ENCODE measurements at regions not wholly inside any gene's neighbourhood (a gene's known extent, or its start where the extent isn't known, plus 50 kb on each side); places are given as distances from the start of the nearest gene placed in this dataset.

DNA sequence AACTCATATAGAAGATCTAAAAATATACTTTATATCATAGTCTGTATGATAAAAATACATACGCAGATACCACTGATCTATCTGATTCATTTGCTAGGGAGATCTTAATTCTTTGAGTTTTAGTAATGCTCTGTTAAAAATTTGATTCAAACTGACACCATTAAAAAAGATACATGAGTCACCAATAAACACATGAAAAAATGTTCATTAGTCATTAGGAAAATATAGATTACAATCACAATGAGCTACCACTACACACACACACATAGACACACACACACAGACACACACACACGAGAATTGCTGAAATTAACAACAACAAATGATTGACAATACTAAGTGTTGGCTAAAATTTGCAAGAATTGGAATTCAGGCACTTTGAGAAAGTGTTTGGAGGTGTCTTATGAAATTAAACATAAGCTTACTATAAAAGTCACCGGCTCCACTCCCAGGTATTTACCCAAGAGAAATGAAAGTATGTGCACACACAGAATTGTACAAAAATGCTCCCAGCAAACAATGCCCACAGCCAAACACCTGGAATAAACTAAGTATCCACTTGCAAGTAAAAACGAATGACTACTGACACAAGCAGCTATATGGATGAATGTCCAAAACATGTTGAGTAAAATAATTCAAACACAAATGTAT lies 117.7 kb upstream of the GGTLC1 start:
- no peak for DNase-seq (ENCODE audit: low read depth)

DNA sequence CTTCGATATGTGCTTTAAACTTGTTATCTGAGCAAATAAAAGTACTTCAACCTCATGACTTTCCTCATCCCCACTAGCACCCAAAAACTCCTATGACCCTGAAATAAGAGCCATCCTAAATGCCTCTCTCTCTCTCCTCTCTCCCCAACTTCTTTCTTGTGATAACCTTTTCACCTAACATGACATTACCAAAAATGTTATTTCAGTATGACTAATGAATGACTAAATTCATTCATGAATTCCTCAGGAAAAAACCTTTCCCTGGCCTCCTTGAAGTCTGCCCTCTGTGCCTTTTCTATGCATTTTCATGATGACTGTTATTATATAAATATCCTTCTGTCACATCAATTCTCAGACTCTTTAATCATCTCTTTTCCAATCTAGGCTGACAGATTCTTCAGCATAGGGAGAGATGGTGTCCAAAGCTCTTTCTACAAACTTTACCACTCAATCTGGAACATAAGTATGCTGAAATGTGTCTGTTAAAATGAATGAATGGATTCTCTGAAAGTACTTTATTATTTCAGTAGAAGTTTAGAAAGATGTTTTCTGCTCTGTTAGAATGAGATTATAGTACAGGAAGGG lies 114.3 kb upstream of the GGTLC1 start:
- peak; percentile 18 for DNase-seq (ENCODE audit: low read depth)

DNA sequence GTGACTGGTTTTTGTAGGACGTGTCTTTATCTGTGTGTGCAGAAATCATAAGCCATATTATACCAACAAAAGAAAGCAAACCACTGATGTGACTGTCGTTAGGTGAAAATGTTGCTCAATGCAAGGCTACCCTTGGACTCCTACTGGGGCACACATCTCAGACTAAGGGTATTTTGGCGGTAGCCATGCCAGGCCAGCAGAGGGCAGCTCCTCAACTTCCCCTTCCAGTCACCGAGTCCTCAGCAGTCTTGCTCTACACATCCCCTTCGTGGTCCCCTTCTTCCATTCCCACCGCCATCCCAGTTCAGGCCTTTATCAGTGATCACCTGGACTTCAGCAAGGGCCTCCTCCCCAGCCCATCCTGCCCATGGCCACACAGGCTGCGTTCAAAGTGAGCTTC lies 113.7 kb upstream of the GGTLC1 start:
- DNase-seq (ENCODE audit: low read depth): no peak

DNA sequence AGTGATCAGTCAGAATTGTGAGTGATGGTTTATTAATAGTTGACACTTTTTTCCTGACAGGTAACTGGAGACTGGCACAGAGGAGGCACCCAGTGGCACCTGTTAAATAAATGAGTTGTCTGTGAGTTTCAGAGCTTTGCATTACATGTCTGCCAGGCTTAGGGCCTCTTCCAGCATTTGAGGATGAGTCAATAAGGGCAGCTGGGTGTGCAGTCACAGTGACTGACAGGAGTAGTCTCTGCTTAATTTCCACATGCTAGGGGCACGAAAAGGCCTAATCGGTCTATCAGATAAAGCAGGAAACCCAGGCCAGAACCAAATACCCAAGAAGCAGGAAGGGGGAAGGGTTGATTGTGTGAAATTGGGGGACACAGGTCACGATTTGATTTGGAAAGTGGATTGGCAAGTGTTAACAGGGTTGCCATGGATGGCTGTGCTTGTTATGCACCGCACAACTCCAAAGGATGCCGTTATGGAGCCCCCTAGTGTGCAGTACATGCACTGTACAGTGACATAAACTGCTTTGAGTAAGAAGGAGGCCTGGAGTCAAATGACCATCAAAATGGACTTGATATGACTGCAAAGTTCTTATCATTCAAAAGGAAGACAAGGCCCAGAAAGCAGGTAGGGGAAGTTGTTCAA lies 111.9 kb upstream of the GGTLC1 start:
- DNase-seq (ENCODE audit: low read depth): peak; percentile 43

DNA sequence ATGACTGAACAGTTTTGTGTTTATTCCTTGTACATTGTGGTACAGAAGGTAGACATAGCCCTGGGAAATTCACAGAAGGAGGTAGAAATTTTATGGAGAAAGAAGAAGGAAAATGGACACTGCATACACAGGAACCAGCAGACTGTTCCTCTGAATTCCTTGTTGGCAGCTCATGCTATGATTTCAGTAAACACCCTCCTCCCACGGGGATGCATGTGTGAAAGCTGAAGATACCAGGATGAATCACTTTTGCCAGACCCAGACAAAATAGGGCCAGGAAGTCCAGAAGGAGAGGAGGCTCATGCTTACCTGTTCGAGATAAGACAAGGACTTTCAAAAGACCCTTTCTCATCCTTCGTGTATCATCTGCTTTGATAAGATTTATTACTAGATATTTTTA lies 110.3 kb upstream of the GGTLC1 start:
- peak; percentile 37 for DNase-seq (ENCODE audit: low read depth)

DNA sequence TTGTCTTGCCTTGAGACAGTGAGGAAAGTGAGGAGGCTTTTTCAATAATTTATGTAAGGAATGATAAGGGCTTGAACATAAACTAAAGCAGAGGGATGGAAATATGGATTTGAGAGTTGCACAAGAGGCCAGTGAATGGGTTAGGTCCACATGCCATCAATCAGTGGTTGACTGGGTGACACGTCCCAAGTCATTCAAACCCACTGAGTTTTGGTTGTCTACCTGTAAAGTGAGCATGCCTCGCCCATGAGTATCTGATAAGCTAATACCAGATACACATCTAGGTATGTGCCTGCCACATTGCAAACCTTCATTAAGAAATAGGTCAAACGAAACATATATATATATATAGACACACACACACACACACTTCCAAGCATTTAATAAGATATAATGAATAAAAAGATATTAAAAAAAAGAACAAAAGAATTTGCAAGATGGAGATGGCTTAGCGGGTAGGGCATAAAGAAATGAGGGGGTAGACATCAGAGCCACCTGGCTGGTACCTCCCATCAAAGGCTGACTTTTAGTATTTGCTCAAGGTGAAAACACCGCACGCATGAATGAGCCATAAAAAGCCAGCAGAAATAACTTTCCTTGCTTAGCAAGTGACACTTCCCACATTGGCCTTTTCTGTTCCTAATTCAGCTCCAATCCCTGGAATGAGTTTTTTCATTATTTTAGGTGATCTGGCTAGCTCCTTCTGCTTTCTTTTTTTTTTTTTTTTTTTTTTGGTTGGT lies 109.1 kb upstream of the GGTLC1 start:
- no peak for DNase-seq (ENCODE audit: low read depth)

DNA sequence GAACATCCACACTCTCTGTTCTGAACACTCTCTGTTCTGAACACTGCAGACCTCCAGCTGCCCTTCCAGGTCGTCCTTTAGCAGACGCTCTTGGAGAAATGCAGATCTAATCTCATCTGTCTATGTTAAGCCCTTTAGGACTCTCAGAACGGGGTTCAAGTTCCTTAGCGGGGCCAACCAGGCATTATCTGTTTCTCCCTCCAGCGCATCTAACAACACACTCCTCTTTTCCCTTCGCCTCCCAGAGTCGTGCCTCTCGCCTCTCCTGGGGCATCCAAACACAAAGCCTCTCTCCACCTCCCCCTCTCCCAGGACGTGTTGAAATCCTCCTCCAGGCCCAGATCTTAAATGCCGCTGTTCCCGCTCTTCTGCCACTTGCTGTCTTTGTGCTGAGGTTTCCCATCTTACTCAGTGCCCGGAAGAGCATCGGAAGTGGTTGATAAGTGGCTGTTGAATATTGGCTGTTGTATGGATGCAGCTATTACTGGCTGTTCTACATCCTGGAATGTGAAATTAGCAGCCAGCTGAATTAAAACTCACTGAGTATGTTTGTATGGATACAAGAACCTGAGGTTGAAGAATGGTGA lies 108.4 kb upstream of the GGTLC1 start:
- no peak for DNase-seq (ENCODE audit: low read depth)

DNA sequence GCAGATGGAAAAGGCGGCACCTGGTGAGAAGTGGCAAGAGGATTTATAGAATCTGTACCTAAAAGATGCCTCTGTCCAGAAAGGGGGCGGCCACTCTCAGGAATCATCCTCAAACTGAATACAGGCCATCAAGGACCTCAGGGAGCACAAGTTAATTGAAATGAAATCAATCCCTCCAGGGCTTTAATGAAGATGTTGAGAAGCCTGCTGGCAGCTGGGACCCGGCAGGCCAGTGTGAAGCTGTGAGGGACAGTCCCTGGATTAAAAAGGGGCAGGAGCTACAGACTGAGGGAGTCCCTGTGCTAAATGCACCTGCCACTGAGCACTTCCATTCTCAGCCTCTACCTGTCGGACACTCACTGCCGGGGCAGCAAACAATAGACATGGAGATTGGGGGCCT lies 107.7 kb upstream of the GGTLC1 start:
- DNase-seq (ENCODE audit: low read depth): no peak

DNA sequence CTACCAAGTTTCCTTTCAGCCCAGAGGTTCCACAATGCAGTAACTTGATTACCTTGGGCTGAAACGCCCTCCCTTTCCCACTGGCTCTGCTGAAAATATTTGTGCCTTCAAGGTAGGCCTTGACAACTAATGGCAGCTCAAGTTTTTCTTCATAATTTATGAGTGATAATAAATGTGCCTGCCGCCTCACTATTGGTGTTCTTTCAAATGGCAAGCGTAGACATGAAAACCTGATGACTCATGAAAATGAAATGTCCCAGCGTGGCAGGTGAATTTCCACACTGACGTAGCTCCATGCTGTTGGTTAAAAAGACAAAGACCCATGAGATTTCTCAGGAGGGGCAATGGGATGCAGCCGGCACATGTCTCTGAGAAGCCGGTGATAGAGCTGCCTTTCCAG lies 107.2 kb upstream of the GGTLC1 start:
- DNase-seq (ENCODE audit: low read depth): no peak

DNA sequence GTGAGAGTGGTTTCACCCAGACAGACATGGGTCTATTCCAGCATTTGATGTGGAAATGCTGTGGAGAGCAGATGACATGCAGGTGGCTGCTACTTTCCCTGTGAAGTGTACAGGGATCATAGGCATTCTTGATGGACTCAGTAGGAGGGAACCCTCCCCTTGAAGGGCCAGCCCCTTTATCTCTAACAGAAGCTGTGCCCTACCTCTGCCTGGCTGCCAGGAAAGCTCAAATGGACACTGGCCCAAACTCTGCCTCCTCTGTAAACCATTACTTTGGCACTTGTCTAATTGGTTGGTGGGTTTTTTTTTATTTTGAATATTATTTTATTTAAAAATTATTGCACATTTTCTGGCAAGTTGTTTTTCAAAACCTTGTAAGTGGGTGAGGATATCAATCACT lies 106.7 kb upstream of the GGTLC1 start:
- no peak for DNase-seq (ENCODE audit: low read depth)

DNA sequence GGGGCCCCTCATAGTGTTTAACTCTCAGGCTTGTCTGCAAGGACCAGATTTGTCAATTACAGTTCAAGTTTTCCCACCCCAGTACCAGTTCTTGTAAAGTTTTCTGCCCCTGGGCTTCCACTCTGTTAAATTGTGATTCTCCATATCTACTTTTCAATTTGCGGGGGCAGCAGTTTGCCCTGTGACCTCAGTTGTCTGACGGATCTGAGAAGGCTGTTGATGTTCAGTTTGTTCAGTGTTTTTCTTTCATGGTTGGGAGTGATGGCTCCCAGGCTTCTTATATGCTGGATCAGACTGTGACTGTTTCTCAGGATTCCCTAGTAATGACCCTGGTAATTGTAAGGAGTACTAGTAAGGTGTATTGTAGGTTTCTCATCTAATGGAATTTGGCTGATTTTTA lies 101.0 kb upstream of the GGTLC1 start:
- no peak for DNase-seq (ENCODE audit: low read depth)

DNA sequence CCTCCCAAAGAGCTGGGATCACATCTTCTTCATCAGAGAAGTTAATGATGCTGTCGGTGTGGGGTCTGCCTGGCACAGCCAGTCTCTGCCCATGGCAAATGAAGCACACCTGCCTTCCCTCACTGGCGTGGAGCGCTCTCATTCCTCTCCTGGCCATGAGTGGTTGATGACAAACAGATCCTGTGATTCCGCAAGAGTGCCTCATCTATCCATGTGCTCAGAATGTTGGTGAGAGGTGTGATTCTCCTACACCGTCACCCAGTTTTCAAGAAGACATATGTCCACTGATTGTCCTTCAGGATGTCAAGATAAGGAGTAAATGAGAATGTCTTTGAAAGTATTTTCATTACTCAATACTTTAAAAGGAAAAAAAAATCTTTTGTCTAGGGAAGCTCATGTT lies 97.5 kb upstream of the GGTLC1 start:
- no peak for DNase-seq (ENCODE audit: low read depth)

DNA sequence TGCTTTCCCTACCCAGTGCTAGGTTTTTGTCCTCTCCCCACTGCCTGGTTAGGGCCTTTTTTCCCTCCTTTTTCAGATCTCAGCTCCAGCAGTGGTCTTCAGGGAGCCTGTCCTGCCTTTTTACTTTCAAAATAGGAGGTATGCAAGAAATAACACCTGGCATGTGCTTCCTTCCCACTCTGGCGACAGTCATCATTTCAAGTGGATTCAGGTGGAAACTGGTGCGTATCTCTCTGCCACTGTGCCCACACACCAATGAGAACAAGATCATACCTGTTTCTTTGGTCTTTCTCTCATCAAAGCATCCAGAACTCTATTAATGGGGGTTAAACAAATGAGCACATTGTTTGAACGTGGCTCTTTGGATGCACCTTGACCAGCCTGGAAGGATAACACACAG lies 95.7 kb upstream of the GGTLC1 start:
- DNase-seq (ENCODE audit: low read depth): no peak

DNA sequence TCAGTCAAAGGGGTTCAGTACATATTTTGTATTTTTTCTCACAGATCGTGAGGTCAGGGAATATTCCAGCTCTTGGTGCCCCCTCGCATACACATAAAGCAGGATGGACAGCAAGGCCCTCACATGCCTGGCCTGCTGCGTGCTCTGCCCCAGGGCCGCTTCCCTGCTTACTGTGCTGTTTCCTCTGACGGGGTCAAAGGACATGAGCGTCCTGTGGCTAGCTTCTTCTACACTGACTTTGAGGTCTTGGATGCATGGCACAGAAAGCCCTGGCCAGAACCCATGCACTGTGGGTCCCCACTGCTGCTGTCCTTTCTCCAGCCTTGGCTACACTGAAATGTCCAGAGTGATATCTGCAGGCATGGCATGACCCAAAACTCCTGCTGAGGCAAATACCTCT lies 92.5 kb upstream of the GGTLC1 start:
- DNase-seq (ENCODE audit: low read depth): no peak

DNA sequence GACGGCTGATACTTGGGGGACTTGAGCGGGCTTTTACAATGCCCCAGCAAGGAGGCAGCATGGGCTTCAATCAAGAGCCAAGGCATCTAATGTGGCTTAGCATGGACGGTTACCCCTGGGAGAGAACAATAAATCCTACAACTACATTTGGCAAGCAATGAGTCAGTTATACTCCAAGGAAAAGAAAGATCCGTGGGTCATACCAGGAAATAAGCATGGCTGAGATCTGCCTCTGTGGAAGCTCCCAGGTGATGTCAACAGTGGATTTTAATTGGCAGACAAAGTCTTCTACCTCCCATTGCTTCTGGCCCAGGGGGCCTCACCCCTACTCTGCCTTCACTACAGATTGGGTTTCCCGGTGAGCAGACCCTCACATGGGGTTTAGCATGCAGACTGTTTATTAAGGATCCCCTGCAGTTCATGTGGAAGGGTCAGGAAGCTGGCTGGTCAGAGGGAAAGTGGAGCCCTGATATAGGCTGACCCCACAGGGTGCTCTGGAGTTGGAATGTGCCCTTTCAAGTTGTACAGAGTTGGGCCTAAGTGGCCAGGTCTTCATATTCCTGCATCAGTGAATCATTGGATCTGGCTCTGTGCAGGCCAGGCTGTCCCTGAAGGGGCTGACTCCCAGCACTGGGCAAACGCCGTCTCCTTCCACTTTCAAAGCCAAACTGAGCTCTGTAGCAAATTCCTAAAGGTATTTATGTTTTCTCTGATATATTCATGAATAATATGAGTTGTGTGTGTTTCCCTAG lies 91.3 kb upstream of the GGTLC1 start:
- no peak for DNase-seq (ENCODE audit: low read depth)

DNA sequence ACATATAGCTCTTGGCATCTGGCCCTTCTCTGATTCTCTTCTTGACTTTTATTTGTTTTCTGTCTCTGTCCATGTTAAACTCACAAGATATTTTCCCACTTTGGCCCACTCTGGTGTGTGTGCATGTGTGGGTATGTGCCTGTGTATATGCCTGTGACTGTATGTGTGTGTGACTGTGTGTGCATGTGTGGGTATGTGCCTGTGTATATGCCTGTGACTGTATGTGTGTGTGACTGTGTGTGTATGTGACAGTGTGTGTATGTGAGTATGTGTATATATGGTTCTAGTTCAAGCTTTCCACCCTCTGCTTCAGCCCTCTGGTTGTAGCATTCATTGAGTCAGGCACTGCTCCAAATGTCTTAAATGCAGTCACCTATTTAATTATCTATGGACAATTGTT lies 88.6 kb upstream of the GGTLC1 start:
- DNase-seq (ENCODE audit: low read depth): no peak

DNA sequence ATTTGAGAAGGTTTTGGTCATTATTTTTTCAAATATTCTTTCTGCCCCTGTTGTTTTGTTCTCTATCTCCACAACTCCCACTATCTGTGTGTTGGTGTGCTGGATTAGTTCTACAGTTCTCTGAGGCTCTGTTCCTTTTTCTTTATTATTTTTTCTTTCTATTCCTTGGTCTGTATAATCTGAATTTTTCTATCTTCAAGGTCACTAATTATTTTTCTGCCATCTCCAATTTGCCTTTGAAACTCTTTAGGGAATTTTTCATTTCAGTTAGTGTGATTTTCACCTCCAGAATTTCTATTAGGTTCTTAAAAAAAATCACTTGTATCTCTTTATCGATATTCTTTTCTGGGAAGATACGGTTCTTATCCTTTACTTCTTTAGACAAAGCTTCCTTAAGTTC lies 82.1 kb upstream of the GGTLC1 start:
- DNase-seq (ENCODE audit: low read depth): no peak

DNA sequence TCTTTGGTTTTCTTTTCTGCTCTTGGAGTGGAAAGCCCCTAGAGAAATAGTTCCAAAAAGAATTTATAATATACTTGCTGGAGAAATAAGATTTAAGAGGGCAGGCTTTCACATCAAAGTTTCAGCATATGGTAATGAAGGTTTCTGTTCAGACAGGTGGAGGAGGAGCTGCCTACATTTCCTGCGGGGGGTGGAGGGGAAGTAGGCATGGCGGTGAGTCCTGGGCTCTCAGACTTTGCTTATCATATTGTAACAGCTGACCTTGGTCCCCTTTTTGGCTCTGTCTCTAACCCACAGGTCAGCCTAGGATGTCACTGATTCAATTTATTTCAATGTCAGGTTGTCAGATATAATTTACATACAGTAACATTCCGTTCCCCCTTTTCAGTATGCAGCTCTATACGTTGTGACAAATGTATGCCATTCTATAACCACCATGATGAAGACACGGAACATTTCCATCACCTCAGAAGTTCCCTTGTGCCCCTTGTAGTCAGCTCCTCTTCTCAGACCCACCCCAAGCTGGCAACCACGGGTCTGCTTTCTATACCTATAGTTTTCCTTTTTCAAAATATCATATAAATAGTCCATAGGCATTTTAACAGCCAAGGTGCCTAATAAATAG lies 77.6 kb upstream of the GGTLC1 start:
- no peak for DNase-seq (ENCODE audit: low read depth)

DNA sequence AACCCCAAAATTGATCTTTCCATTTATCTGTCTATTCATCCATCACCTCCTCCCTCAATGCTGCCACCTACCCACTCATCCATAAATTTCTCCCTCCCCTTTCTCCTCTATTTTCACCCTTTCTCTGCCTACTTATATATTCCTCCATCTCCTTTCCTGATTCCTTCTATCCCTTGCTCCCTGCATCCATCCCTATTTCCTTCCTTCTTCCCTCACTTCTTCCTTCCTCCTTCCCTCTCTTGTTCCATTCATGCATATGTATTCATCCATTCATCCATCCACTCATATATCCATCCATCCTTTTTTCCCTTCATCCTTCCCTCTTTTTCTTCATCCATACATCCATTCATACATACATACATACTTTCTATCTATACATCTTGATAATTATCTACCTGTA lies 76.3 kb upstream of the GGTLC1 start:
- DNase-seq (ENCODE audit: low read depth): no peak

DNA sequence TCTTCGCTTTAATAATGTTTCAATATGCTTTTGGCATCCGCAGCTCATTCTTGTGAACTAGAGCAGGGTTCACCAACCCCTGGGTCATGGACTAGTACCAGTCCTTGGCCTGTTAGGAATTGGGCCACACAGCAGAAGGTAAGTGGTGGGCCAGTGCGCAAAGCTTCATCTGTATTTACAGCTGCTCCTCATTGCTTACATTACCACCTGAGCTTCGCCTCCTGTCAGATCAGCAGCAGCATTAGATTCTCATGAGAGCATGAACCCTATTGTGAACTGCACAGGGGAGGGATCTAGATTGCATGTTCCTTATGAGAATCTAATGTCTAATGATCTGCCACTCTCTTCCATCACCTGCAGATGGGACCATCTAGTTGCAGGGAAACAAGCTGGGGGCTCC lies 75.5 kb upstream of the GGTLC1 start:
- DNase-seq (ENCODE audit: low read depth): no peak

DNA sequence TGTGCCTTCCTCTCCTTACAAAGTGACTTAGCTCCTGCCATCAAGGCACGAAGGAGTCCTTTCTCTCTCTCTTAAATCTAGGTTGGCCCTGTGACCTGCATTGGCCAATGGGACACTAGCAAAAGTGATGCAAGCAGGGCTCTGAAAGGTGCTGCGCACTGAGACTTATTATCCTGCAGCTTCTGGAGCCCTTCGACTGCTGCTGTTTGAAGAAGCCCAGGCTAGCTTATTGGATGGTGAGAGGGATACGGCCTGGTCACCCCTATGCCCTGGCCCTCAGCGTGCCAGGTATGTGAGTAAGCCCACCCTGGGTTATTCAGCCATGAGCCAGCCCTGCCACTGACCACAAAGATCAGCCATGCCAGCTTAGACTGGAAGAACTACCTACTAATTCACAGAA lies 74.5 kb upstream of the GGTLC1 start:
- no peak for DNase-seq (ENCODE audit: low read depth)
